GM15510 (cell line): ENCODE measurements at regions not wholly inside any gene's neighbourhood (a gene's known extent, or its start where the extent isn't known, plus 50 kb on each side); places are given as distances from the start of the nearest gene placed in this dataset.

Experiments used
- POLR2A ChIP-seq: IDR thresholded peaks from 3 replicates; pipeline ENCODE4 v1.6.1; 2011; ENCODE audit warnings: borderline replicate concordance; ENCODE audit not compliant: insufficient read length; ENCODE audit errors: extremely low read depth

DNA sequence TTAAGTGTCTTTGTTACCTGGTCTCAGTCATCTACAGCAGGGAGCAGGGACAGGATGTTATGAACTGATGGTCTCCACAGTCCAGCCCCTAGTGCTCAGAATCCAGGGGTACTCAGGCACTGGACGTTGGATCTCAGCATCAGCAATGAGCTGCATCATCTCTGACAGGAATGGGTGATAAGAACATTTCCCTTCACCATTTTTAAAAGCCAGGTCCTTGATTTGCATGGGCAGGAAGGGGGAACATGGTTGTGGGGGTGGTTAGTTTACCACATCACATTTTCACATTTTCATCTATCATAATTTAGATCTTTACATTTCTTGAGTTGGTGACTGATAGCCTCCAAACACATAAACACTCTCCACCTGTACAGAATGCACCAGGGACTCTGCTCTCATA, 427.8 kb upstream of the NPVF start:
- no peak for TF ChIP-seq POLR2A

DNA sequence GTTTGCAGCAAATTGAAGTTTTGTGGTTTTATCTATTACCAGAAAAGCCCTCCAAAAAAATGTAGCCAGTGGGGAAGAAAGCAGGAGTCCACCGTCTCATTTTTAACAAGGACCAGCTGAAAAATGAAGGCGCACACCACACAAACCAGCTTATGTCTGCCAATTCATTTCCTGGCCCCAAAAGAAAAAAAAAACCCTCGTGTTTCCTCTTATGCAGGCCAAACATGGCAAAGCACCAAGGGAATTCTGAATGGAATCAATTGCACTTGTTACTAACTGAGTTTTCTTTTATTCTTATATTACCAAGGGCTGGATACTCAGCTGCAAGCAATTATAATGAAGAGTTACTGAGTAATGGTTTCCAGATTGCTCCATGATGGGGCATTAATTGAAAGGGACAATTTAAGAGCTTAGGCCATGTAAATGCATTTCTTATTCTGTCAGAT, 428.3 kb upstream of the NPVF start:
- no peak for TF ChIP-seq POLR2A

- no peak for TF ChIP-seq POLR2A
Observed at GRCh38 chr7:25658375-25658774, 430.1 kb upstream of the NPVF start.

DNA sequence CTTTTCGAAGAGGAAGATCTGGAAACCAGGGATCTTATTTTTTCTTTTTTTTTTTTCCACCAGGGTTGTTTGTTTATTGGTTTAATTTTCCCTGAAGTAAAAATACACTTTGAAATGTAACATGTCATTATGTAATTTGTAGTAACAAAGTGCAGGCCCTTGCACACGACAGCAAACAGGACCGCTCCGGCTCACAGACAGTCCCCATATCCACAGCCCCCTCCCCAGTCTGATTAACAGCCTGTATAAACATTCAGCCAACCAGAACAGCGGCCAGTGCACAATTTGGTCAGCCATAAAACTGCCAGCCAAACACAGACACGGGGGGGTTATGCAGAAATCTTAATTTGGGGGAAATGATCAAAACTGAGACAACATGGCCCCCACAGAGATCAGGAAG, 431.6 kb upstream of the NPVF start:
- no peak for TF ChIP-seq POLR2A

DNA sequence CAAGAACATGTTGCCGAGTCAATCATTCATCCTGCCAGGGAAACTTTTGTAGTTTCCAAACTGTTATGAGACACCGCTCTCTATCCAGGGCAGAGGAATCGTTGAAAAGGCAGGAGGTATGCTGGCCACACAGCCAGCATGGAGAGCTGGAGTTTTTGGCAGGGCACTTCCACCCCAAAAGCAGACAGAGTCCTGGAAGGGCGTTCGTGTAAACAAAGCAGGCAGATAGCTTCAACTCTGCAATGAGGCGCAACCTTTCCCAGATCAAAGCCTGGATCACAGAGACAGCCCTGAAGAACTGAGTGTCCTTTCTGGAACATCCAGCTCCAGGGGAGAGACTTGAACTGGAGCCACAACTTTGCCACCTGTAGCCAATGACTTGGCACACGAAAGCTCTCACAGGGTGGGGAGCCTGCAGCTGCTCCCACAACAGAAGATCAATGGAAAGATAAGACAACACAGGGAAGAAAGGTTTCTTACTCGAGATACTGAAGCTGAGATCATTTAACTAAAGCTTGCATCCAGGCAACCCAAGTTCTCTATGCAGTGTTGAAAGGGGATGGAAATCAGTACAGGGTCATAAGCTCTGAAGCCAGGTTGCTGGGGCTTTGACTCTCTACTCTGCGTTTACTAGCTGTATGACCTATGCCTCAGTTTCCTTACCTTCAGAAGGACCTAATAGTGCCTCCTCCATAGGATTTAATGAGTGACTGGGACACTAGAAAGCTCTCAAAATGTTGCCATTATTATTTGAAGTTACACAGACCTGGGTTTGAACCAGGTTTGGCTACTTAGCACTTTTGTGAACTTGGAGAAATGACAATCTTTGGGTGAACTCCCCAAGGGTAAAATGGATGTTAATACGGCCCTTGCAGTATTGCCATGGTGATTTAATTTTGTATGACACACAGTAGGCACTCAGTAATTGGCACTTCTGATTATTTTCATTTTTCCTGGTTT, 434.8 kb upstream of the NPVF start:
- TF ChIP-seq POLR2A: no peak

DNA sequence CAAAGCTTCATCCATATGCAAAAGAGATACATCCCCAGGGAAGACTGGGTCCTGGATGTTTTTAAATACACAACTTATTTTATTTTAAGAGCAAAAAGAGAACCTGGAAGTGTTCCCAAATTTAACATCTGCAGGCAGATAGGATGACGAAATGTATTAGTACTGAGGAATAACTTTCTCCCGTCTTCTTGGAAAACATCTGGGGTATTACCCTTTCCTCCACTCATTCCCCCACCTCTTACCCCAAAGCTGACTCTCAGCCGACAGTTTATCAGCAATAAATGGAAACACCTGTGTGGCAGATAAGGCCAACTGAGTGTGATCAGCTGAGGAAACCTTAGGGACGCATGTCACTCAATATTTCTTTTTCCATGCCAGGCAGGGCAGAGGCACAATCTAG, 435.6 kb upstream of the NPVF start:
- TF ChIP-seq POLR2A: no peak

- no peak for TF ChIP-seq POLR2A
Observed at GRCh38 chr7:25664593-25664992, 436.3 kb upstream of the NPVF start.

DNA sequence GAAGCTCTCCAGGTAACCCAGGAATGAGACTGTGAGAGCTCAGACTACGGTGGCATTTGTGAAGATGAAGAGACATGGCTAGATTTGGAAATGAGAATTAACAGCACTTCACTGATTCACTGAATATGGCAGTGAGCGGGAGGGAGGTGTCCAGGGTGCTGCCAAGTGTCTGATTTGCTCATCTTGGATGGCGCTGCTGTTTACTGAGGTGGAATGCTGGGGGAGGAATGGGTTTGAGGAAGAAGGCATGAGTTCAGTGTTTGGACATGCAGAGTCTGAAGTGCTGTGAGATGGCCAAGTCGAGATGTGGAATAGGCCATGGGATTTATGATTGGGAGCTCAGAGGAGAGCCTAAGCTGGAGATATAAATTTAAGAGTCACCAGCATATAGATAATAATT, 437.1 kb upstream of the NPVF start:
- no peak for TF ChIP-seq POLR2A

- TF ChIP-seq POLR2A: no peak
Observed at GRCh38 chr7:25665903-25666670, 437.8 kb upstream of the NPVF start.

GRCh38 chr7:25666671-25667060, 438.4 kb upstream of the NPVF start:
- no peak for TF ChIP-seq POLR2A

- no peak for TF ChIP-seq POLR2A
Observed at GRCh38 chr7:25669281-25669781, 441.0 kb upstream of the NPVF start.

- TF ChIP-seq POLR2A: no peak
Observed at GRCh38 chr7:25669961-25670841, 441.9 kb upstream of the NPVF start.

DNA sequence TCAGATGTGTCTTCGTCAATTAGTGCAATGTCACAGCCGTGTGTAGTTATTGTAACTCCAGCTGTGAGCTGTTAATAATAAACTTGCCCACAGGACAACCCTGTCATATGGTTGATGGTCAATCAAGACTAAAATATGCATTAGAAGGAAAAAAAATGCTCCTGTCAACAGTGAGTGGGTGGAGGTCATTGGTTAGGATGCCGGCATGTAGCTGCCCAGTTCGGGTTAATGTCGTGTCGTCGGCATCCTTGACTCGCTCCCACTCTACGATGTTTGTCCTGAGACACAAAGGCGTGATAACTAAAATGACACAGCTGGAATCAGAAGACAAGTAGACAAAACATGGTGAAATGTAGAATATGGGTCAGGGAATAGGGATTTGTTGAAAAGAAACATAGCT, 442.8 kb upstream of the NPVF start:
- no peak for TF ChIP-seq POLR2A

DNA sequence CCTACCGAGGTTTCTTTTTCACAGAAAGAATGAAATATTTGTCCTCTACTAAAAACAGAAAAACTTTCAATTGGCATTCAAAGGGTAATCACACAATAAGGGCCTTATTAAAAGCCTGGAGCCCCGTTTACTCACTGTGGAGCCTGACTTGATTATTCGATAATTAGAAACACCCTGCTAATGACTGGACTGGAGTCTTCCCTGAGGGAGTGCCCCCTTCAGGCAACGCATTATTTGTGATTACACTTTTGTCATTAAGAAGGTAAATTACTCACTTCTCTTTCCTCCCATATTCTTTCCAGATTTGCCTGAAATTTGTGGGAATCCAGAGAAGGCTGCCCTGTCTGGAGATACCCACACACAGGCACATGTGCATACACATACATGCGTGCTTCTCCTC, 444.2 kb upstream of the NPVF start:
- no peak for TF ChIP-seq POLR2A
